WERI-Rb-1 (cell line): ENCODE measurements at regions not wholly inside any gene's neighbourhood (a gene's known extent, or its start where the extent isn't known, plus 50 kb on each side); places are given as distances from the start of the nearest gene placed in this dataset.

ENCODE experiments used
- DNase-seq: peaks from one replicate; pipeline ENCODE4 v3.0.0-alpha.2; 2020
- H3K27ac ChIP-seq: fragments of 250-450 bp; sonication (Bioruptor Pico); 2 replicates; pipeline ENCODE4 v1.5.1; 2020; ENCODE audit warnings: mild to moderate bottlenecking, moderate library complexity
- H3K27me3 ChIP-seq: fragments of 250-450 bp; sonication (Bioruptor Pico); 2 replicates; pipeline ENCODE4 v1.5.1; 2021; ENCODE audit warnings: mild to moderate bottlenecking, low read depth, moderate library complexity; ENCODE audit not compliant: insufficient read depth, severe bottlenecking
- H3K36me3 ChIP-seq: fragments of 250-450 bp; sonication (Bioruptor Pico); 2 replicates; pipeline ENCODE4 v1.5.1; 2020; ENCODE audit warnings: mild to moderate bottlenecking, moderate library complexity
- H3K4me3 ChIP-seq: 2 replicates; pipeline ENCODE4 v1.5.1; 2011; ENCODE audit warnings: low read depth, mild to moderate bottlenecking, control low read depth, low read length
- H3K9me3 ChIP-seq: fragments of 250-450 bp; sonication (Bioruptor Pico); 2 replicates; pipeline ENCODE4 v1.5.1; 2021; ENCODE audit warnings: mild to moderate bottlenecking, moderate library complexity; ENCODE audit not compliant: severe bottlenecking
- TF ChIP-seq, protein P1 (sequence below): IDR thresholded peaks from 2 replicates; pipeline ENCODE4 v1.5.1; 2011; ENCODE audit warnings: low read depth, mild to moderate bottlenecking, control low read depth, inconsistent platforms, low read length

DNA sequence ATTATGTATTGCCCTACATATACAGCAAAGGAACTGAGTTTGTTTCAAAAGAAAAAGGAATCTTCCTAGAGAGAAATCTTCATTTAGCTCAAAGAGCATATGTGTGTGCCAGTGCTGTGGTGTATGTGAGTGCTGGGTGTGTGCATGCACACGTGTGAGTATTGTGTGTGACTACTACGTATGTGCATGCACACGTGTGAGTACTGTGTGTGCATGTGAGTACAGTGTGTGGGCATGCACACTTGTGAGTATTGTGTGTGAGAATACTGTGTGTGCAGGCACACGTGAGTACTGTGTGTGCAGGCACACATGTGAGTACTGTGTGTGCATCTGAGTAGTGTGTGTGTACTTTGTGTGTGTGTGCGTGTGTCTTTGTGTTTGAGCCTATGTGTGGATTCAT is 651.0 kb upstream of the B3GAT1 start:
- TF ChIP-seq, protein P1, sequence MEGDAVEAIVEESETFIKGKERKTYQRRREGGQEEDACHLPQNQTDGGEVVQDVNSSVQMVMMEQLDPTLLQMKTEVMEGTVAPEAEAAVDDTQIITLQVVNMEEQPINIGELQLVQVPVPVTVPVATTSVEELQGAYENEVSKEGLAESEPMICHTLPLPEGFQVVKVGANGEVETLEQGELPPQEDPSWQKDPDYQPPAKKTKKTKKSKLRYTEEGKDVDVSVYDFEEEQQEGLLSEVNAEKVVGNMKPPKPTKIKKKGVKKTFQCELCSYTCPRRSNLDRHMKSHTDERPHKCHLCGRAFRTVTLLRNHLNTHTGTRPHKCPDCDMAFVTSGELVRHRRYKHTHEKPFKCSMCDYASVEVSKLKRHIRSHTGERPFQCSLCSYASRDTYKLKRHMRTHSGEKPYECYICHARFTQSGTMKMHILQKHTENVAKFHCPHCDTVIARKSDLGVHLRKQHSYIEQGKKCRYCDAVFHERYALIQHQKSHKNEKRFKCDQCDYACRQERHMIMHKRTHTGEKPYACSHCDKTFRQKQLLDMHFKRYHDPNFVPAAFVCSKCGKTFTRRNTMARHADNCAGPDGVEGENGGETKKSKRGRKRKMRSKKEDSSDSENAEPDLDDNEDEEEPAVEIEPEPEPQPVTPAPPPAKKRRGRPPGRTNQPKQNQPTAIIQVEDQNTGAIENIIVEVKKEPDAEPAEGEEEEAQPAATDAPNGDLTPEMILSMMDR, result no peak
- Histone ChIP-seq H3K4me3 (no peak overlapping the region), H3K27ac (no peak overlapping the region), H3K36me3 (no peaks in the 10 kb centered on the region), H3K9me3 (peaks cover 9% of the 10 kb centered on the region), H3K27me3 (no peaks in the 10 kb centered on the region)
- DNase-seq, result no peak

DNA sequence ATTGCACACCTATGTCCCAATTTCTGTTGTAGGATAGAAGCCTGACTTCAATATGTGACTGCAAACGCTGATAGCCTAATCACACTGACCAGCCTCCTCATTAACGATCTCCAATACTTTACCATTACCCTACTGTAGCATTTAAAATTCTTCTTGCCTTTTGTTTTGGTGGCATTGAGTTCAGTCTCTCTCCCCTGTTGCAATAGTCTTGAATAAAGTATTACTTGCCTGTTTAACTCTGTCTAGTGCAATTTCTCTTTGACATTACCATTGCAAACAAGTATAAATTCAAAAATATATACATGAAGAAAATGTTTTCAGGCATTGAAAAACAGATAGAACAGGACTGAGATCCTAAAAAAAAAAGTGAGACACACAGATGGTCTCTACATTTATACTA is 649.1 kb upstream of the B3GAT1 start:
- Histone ChIP-seq H3K9me3 (peaks cover 9% of the 10 kb centered on the region), H3K27ac (no peak overlapping the region), H3K27me3 (no peaks in the 10 kb centered on the region), H3K36me3 (no peaks in the 10 kb centered on the region), H3K4me3 (no peak overlapping the region)
- DNase-seq, result no peak
- TF ChIP-seq, protein P1, result no peak

DNA sequence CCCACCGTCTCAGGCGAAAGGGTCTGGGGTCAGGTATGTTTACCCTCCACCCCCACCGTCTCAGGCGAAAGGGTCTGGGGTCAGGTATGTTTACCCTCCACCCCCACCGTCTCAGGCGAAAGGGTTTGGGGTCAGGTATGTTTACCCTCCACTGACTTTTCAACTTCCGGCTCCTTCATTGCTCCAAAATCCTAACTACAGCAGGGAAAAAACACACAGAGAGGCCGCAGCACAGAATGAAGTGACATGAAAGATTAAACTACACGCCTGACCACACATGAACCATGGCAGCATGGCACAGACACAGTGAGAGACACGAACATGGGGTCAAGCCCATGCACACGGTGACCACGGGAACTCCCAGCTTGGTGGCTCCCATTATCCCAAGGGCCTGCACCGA is 634.9 kb upstream of the B3GAT1 start:
- H3K27ac ChIP-seq, result no peak overlapping the region
- no peaks in the 10 kb centered on the region for H3K36me3 ChIP-seq
- peaks cover 12% of the 10 kb centered on the region for H3K27me3 ChIP-seq
- H3K9me3 ChIP-seq, result no peaks in the 10 kb centered on the region
- DNase-seq, result no peak
- TF ChIP-seq, protein P1, result no peak
- no peak overlapping the region for H3K4me3 ChIP-seq

DNA sequence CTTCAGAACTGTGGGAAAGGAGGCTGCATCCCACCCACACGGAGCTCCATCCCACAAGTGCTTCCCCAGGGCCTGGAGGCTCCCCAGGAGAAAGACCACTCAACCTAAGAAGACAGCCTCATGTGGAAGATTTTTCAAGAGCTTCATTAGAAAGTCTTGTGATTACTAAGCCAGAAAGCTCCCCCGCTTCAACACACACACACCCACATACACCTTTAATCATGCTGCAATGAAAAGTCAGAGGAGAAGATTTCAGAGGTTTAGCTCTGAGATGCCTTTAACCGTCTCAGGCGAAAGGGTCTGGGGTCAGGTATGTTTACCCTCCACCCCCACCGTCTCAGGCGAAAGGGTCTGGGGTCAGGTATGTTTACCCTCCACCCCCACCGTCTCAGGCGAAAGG is 634.5 kb upstream of the B3GAT1 start:
- no peak overlapping the region for H3K4me3 ChIP-seq
- no peaks in the 10 kb centered on the region for H3K9me3 ChIP-seq
- peaks cover 12% of the 10 kb centered on the region for H3K27me3 ChIP-seq
- DNase-seq, result no peak
- no peak overlapping the region for H3K27ac ChIP-seq
- TF ChIP-seq, protein P1, result no peak
- H3K36me3 ChIP-seq, result no peaks in the 10 kb centered on the region

DNA sequence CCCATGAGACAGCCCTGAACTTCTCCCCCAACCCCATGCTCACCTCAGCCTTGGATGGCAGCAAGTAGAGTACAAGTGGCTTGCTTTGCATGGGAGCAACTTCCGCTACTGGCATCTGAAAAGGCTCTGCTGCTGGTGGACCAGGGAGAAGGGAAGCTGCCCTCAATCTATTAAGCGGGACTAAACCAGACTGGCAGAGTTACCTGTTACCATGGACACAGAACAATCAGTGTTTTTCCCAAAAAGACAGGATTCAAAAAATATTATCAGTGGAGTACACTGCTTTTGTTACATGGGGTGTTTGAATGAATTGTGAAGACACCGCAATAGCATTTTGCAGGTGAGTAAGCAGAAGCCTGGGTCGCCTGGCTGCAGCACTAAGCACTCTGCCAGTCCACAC is 631.4 kb upstream of the B3GAT1 start:
- H3K27ac ChIP-seq, result no peak overlapping the region
- no peaks in the 10 kb centered on the region for H3K9me3 ChIP-seq
- no peak for DNase-seq
- TF ChIP-seq, protein P1, result no peak
- no peaks in the 10 kb centered on the region for H3K36me3 ChIP-seq
- H3K4me3 ChIP-seq, result no peak overlapping the region
- H3K27me3 ChIP-seq, result peaks cover 22% of the 10 kb centered on the region

DNA sequence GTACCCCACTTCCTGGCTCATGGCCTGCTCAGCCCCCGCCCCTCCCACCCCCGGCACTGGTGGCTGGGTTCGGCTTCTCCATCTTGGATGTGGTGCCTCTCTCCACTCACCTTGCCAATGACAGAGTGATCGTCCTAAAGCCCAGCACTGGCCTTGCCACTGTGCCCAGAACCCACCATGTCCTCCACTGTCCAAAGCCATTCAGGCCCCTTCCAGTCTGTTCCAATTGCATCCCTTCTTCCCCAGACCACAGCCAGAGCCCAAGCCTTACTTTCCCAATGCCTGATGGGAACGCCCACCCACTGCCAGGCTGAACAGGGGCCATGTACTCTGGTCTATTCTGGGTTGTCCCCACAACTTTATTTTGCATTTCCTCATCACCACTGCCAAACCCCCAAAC is 625.8 kb upstream of the B3GAT1 start:
- no peaks in the 10 kb centered on the region for H3K36me3 ChIP-seq
- peaks cover 30% of the 10 kb centered on the region for H3K27me3 ChIP-seq
- TF ChIP-seq, protein P1, result no peak
- no peak for DNase-seq
- H3K4me3 ChIP-seq, result no peak overlapping the region
- no peak overlapping the region for H3K27ac ChIP-seq
- H3K9me3 ChIP-seq, result no peaks in the 10 kb centered on the region
